Neural cell (in vitro differentiated cells): ENCODE measurements at regions not wholly inside any gene's neighbourhood (a gene's known extent, or its start where the extent isn't known, plus 50 kb on each side); places are given as distances from the start of the nearest gene placed in this dataset.

Source experiments
- H2AFZ ChIP-seq: fragments of 200-600, 300-800 bp; sonication (generic), shearing (Covaris generic); 2 replicates; pipeline ENCODE4 v1.6.0; 2014; ENCODE audit warnings: low read depth, mild to moderate bottlenecking, antibody characterized with exemption, low read length, moderate library complexity
- H3F3A ChIP-seq: fragments of 200-600 bp; shearing (Covaris generic); 2 replicates; pipeline ENCODE4 v1.6.1; 2016; ENCODE audit warnings: mild to moderate bottlenecking, moderate library complexity, mixed read lengths, antibody characterized with exemption, low read length; ENCODE audit not compliant: insufficient read depth, poor library complexity, severe bottlenecking
- H3K27ac ChIP-seq: fragments of 200-600, 300-800 bp; sonication (generic), shearing (Covaris generic); 2 replicates; pipeline ENCODE4 v1.5.1; 2014; ENCODE audit warnings: mild to moderate bottlenecking, low read length, moderate library complexity
- H3K27me3 ChIP-seq: fragments of 300-800, 200-600 bp; sonication (generic), shearing (Covaris generic); 2 replicates; pipeline ENCODE4 v1.6.0; 2014; ENCODE audit warnings: mild to moderate bottlenecking, low read depth, low read length, moderate library complexity; ENCODE audit not compliant: insufficient read depth
- H3K36me3 ChIP-seq: fragments of 300-800, 200-600 bp; sonication (generic), shearing (Covaris generic); 2 replicates; pipeline ENCODE4 v1.5.1; 2014; ENCODE audit warnings: mild to moderate bottlenecking, antibody characterized with exemption, low read length, moderate library complexity; ENCODE audit not compliant: insufficient read depth
- H3K4me2 ChIP-seq: fragments of 300-800, 200-600 bp; sonication (generic), shearing (Covaris generic); 2 replicates; pipeline ENCODE4 v1.6.0; 2014; ENCODE audit warnings: mild to moderate bottlenecking, low read length
- H3K4me3 ChIP-seq: fragments of 300-800, 200-600 bp; sonication (generic), shearing (Covaris generic); 2 replicates; pipeline ENCODE4 v1.5.1; 2014; ENCODE audit warnings: mild to moderate bottlenecking, low read length, moderate library complexity
- H3K79me2 ChIP-seq: fragments of 200-600 bp; shearing (Covaris generic); replicated peaks from 2 replicates; pipeline ENCODE4 v1.6.0; 2014; ENCODE audit warnings: mild to moderate bottlenecking, low read length, moderate library complexity; ENCODE audit not compliant: insufficient read depth
- H3K9ac ChIP-seq: fragments of 300-800, 200-600 bp; sonication (generic), shearing (Covaris generic); 2 replicates; pipeline ENCODE4 v1.6.1; 2016; ENCODE audit warnings: mild to moderate bottlenecking, low read length, mixed read lengths
- H3K9me2 ChIP-seq: fragments of 200-600 bp; shearing (Covaris generic); 2 replicates; pipeline ENCODE4 v1.6.1; 2016; ENCODE audit warnings: mild to moderate bottlenecking, low read length, mixed read lengths; ENCODE audit not compliant: insufficient read depth
- H3K9me3 ChIP-seq: fragments of 200-600, 300-800 bp; sonication (generic), shearing (Covaris generic); 2 replicates; pipeline ENCODE4 v1.6.1; 2016; ENCODE audit warnings: mild to moderate bottlenecking, mixed run types, low read length, moderate library complexity, mixed read lengths
- H4K20me1 ChIP-seq: fragments of 200-600 bp; shearing (Covaris generic); 2 replicates; pipeline ENCODE4 v1.6.1; 2016; ENCODE audit warnings: mild to moderate bottlenecking, mixed run types; ENCODE audit not compliant: insufficient read depth
- CTCF ChIP-seq: fragments of 450-650 bp; IDR thresholded peaks from 2 replicates; pipeline ENCODE4 v1.5.1; 2014; ENCODE audit warnings: antibody characterized with exemption, mild to moderate bottlenecking, moderate library complexity; ENCODE audit not compliant: poor library complexity, severe bottlenecking
- EP300 ChIP-seq: fragments of 450-650 bp; conservative IDR thresholded peaks from 2 replicates; pipeline ENCODE4 v1.6.1; 2014; ENCODE audit warnings: antibody characterized with exemption, mild to moderate bottlenecking, moderate library complexity; ENCODE audit not compliant: poor library complexity, severe bottlenecking
- EZH2 ChIP-seq: fragments of 200-600, 300-800 bp; shearing (Covaris generic), sonication (generic); IDR thresholded peaks from 2 replicates; pipeline ENCODE4 v1.6.1; 2014; ENCODE audit warnings: antibody characterized with exemption, low read length, borderline replicate concordance, mild to moderate bottlenecking; ENCODE audit not compliant: insufficient read depth, poor library complexity, severe bottlenecking
- MXI1 ChIP-seq: fragments of 450-650 bp; conservative IDR thresholded peaks from 2 replicates; pipeline ENCODE4 v1.6.1; 2014; ENCODE audit warnings: antibody characterized with exemption, mild to moderate bottlenecking; ENCODE audit not compliant: poor library complexity, severe bottlenecking
- POLR2AphosphoS5 ChIP-seq: IDR thresholded peaks from 2 replicates; pipeline ENCODE4 v1.6.1; 2012
- RAD21 ChIP-seq: fragments of 450-650 bp; conservative IDR thresholded peaks from 2 replicates; pipeline ENCODE4 v1.6.1; 2014; ENCODE audit warnings: antibody characterized with exemption, mild to moderate bottlenecking, moderate library complexity
- REST ChIP-seq: IDR thresholded peaks from 2 replicates; pipeline ENCODE4 v1.6.1; 2012; ENCODE audit warnings: borderline replicate concordance
- SMC3 ChIP-seq: fragments of 450-650 bp; conservative IDR thresholded peaks from 2 replicates; pipeline ENCODE4 v1.6.1; 2014; ENCODE audit warnings: antibody characterized with exemption, mild to moderate bottlenecking, moderate library complexity; ENCODE audit not compliant: poor library complexity
- TAF1 ChIP-seq: IDR thresholded peaks from 2 replicates; pipeline ENCODE4 v1.6.1; 2012; ENCODE audit warnings: low read depth

- H2AFZ ChIP-seq = no peak overlapping the region
- no peaks in the 10 kb centered on the region for H3K9me3 ChIP-seq
- H3K27ac ChIP-seq = no peak overlapping the region
- no peaks in the 10 kb centered on the region for H3K27me3 ChIP-seq
- H3F3A ChIP-seq = no peaks in the 10 kb centered on the region
- no peaks in the 10 kb centered on the region for H3K79me2 ChIP-seq
- no peak overlapping the region for H3K9ac ChIP-seq
- TF ChIP-seq REST = no peak
- TF ChIP-seq EZH2 = no peak
- no peak for TF ChIP-seq POLR2AphosphoS5
- TF ChIP-seq MXI1 = no peak
- no peak for TF ChIP-seq CTCF
- no peak for TF ChIP-seq TAF1
- no peak for TF ChIP-seq RAD21
- H3K4me3 ChIP-seq = no peak overlapping the region
- no peaks in the 10 kb centered on the region for H4K20me1 ChIP-seq
- H3K4me2 ChIP-seq = no peak overlapping the region
- no peaks in the 10 kb centered on the region for H3K36me3 ChIP-seq
- no peaks in the 10 kb centered on the region for H3K9me2 ChIP-seq
Observed at GRCh38 chr18:47545613-47546012, 294.2 kb upstream of the SKOR2 start.

GRCh38 chr18:47543080-47543479, 291.6 kb upstream of the SKOR2 start:
- H3K9me2 ChIP-seq = no peaks in the 10 kb centered on the region
- TF ChIP-seq POLR2AphosphoS5 (no peak), EZH2 (no peak), RAD21 (no peak), EP300 (no peak), CTCF (no peak), REST (no peak), SMC3 (no peak), TAF1 (no peak), MXI1 (no peak)
- H3K4me3 ChIP-seq = no peak overlapping the region
- H3K27me3 ChIP-seq = no peaks in the 10 kb centered on the region
- no peaks in the 10 kb centered on the region for H3F3A ChIP-seq
- no peak overlapping the region for H3K27ac ChIP-seq
- no peaks in the 10 kb centered on the region for H4K20me1 ChIP-seq
- no peaks in the 10 kb centered on the region for H3K9me3 ChIP-seq
- H3K9ac ChIP-seq = no peak overlapping the region
- no peak overlapping the region for H2AFZ ChIP-seq
- H3K79me2 ChIP-seq = no peaks in the 10 kb centered on the region
- H3K36me3 ChIP-seq = no peaks in the 10 kb centered on the region
- H3K4me2 ChIP-seq = no peak overlapping the region
